NCI-H2227 treated with DMSO at 0.1 percent for 48 hours (cell line): ENCODE measurements at regions not wholly inside any gene's neighbourhood (a gene's known extent, or its start where the extent isn't known, plus 50 kb on each side); places are given as distances from the start of the nearest gene placed in this dataset.
A peak's percentile ranks its signal among the peaks of the same experiment; 100 is the strongest.

Experiments used
- DNase-seq: peaks from one replicate; lab custom pipeline; 2025; lab: John Stamatoyannopoulos, UW

DNA sequence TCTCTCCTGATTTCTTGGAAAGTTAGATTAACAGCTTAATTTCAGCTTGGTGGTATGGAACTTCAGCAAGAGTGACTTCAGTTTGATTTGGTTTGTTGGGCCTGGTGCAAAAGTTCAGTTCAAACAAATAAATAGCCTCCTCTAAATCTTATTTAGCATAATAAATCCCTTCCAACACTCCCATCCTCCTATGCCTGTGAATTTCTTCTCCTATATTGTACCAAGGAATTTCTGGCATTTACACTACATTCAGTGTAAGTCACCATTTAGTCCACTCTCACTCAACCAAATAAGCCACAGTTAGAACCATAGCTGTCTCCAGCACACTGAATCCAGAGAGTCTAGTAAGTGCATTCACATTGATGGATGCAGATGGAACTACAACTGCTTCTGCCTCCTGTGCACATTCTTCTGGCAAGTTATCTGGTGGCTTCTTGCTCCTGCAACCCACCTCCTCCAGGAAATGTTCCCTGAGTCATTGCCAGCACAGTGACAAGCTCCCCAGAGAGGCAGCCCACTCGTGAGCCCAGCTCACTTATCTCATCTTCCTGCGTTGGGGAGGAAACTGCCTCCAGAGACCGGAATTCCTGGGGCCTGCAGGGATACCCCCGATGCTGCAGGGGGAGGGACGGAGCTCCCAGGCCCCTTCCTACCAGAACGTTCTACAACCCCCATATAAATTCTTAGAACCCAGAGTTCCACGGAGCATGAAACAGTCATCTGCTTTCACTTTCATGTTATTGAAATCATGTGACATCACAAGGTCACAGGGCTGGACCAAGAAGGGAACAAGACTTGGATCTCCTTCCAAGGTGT, 318.3 kb downstream of the PHKB start:
- no peak for DNase-seq

DNA sequence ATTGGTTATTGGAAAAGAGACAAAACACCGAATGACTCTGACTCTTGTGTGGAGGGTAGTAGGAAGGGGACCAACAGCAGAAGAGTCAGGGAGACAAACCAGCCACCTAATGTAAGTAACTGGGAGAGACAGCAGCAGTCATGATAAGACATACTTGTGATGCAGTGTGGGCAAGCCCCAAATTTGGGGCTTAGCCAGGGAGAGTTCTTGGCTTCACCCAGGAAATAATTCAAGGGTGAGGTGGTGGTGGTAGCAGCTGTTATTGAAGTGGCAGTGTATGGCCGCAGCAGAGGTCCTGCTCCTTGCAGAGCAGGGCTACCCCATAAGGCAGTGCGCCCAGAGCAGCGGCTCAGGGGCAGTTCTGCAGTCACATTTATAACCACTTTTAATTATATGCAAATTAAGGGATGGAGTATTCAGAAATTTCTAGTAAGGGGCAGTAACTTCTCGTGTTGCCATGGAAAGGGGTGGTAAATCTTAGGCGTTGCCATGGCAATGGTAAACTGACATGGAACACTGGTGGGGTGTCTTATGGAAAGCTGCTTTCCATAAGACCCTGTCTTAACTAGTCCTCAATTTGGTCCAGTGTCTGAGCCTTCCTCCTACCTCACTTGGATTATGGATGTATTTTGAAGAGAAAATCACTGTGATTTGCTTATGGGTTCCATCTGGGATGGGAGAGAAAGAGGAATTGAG, 317.1 kb downstream of the PHKB start:
- no peak for DNase-seq

GRCh38 chr16:47777220-47777619, 316.1 kb downstream of the PHKB start:
- no peak for DNase-seq

GRCh38 chr16:47774661-47775060, 313.5 kb downstream of the PHKB start:
- peak; percentile 1 for DNase-seq

DNA sequence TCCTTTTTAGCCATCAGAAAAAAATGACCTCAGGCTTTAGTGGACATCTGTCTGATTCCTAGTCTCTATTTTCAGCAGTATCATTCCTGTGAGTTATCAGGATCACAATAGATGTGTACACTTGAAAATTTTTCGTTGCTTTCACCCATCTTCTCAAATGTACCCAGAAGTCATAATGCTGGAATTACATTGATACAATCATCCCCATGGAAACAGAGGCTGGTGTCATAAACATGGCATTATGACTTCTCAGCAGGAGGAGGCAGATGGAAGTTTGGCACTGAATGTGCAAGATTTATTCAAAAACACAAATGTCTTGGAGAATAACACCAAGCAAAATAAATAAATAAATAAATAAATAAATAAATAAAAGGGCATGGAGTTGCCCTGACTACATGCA, 292.5 kb downstream of the PHKB start:
- peak; percentile 4 for DNase-seq
